ENCODE measurements at regions not wholly inside any gene's neighbourhood (a gene's known extent, or its start where the extent isn't known, plus 50 kb on each side); places are given as distances from the start of the nearest gene placed in this dataset.

- TF ChIP-seq DBP (CRISPR knock-in tag; IDR thresholded peaks at IDR 0.05; ENCODE audit: not compliant biosample characterization), result no peak
- TF ChIP-seq RFXANK (CRISPR knock-in tag; IDR thresholded peaks at IDR 0.05), result no peak
- TF ChIP-seq, protein P1, sequence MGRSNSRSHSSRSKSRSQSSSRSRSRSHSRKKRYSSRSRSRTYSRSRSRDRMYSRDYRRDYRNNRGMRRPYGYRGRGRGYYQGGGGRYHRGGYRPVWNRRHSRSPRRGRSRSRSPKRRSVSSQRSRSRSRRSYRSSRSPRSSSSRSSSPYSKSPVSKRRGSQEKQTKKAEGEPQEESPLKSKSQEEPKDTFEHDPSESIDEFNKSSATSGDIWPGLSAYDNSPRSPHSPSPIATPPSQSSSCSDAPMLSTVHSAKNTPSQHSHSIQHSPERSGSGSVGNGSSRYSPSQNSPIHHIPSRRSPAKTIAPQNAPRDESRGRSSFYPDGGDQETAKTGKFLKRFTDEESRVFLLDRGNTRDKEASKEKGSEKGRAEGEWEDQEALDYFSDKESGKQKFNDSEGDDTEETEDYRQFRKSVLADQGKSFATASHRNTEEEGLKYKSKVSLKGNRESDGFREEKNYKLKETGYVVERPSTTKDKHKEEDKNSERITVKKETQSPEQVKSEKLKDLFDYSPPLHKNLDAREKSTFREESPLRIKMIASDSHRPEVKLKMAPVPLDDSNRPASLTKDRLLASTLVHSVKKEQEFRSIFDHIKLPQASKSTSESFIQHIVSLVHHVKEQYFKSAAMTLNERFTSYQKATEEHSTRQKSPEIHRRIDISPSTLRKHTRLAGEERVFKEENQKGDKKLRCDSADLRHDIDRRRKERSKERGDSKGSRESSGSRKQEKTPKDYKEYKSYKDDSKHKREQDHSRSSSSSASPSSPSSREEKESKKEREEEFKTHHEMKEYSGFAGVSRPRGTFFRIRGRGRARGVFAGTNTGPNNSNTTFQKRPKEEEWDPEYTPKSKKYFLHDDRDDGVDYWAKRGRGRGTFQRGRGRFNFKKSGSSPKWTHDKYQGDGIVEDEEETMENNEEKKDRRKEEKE (IDR thresholded peaks at IDR 0.05), result no peak
- no peak for TF ChIP-seq ARNT (IDR thresholded peaks at IDR 0.05)
- no peak for TF ChIP-seq ZNF337 (CRISPR knock-in tag; IDR thresholded peaks at IDR 0.05; ENCODE audit: borderline replicate concordance, low read depth)
- TF ChIP-seq CBX5 (CRISPR knock-in tag; IDR thresholded peaks at IDR 0.05; ENCODE audit: borderline replicate concordance), result no peak
- no peak for TF ChIP-seq AKNA (CRISPR knock-in tag; IDR thresholded peaks at IDR 0.05; ENCODE audit: borderline replicate concordance)
- TF ChIP-seq MNT (IDR thresholded peaks at IDR 0.05), result no peak
- TF ChIP-seq ZFP36L1 (CRISPR knock-in tag; IDR thresholded peaks at IDR 0.05), result no peak
- TF ChIP-seq ZNF251 (CRISPR knock-in tag; IDR thresholded peaks at IDR 0.05), result no peak
- TF ChIP-seq HOXA9 (CRISPR knock-in tag; IDR thresholded peaks at IDR 0.05; ENCODE audit: borderline replicate concordance), result no peak
- TF ChIP-seq TAF15 (IDR thresholded peaks at IDR 0.05; ENCODE audit: low read depth, low read length, poor library complexity, severe bottlenecking), result no peak
- TF ChIP-seq, protein P2, sequence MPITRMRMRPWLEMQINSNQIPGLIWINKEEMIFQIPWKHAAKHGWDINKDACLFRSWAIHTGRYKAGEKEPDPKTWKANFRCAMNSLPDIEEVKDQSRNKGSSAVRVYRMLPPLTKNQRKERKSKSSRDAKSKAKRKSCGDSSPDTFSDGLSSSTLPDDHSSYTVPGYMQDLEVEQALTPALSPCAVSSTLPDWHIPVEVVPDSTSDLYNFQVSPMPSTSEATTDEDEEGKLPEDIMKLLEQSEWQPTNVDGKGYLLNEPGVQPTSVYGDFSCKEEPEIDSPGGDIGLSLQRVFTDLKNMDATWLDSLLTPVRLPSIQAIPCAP (CRISPR knock-in tag; IDR thresholded peaks at IDR 0.05; ENCODE audit: low read depth), result no peak
- no peak for TF ChIP-seq MAX (IDR thresholded peaks at IDR 0.05)
- TF ChIP-seq SMARCC2 (IDR thresholded peaks at IDR 0.05), result no peak
- TF ChIP-seq ZFX (CRISPR knock-in tag; IDR thresholded peaks at IDR 0.05; ENCODE audit: low read depth), result no peak
Observed at GRCh38 chr6:121885399-121886152, 450.1 kb downstream of the GJA1 start (continued).
